Gastroesophageal sphincter (tissue), 4 donors: ENCODE measurements at regions not wholly inside any gene's neighbourhood (a gene's known extent, or its start where the extent isn't known, plus 50 kb on each side); places are given as distances from the start of the nearest gene placed in this dataset.
"Not testable (repeated sequence)": the region's sequence is repeated elsewhere in the genome, so short reads cannot be mapped to it uniquely, and the experiment has no call there.

Experiments
- ATAC-seq: fragments of 150-250 bp; one replicate; pipeline ENCODE4 v1.9.1; 2016; ENCODE audit warnings: mild to moderate bottlenecking, moderate library complexity
- H3K27ac ChIP-seq, 4 donors: fragments of 200-600 bp; sonication (generic) in 3 of 4; 1 replicate in 3 of 4; 2 replicates in 1 of 4; pipeline ENCODE4 v1.5.1; 2016 to 2019
- H3K27me3 ChIP-seq: fragments of 200-600 bp; sonication (generic); one replicate; pipeline ENCODE4 v1.5.1; 2019
- H3K36me3 ChIP-seq, 2 donors: fragments of 200-600 bp; sonication (generic); one replicate each; pipeline ENCODE4 v1.5.1; 2019; ENCODE audit warnings: control low read depth in 1 of 2
- H3K4me1 ChIP-seq, 3 donors: fragments of 200-600 bp; sonication (generic); 1 replicate in 2 of 3; 2 replicates in 1 of 3; pipeline ENCODE4 v1.5.1; 2016 to 2019; ENCODE audit warnings: control low read depth in 2 of 3
- H3K4me3 ChIP-seq, 2 donors: fragments of 200-600 bp; sonication (generic); one replicate each; pipeline ENCODE4 v1.5.1; 2019; ENCODE audit warnings: mild to moderate bottlenecking in 1 of 2, moderate library complexity in 1 of 2
- H3K9me3 ChIP-seq, 3 donors: fragments of 200-600 bp; sonication (generic); one replicate each; pipeline ENCODE4 v1.5.1; 2017 to 2019; ENCODE audit warnings: control low read depth in 2 of 3
- EP300 ChIP-seq: sonication (generic); formaldehyde crosslinking; IDR thresholded peaks from one replicate; pipeline ENCODE4 v1.6.1; 2017; ENCODE audit warnings: antibody characterized with exemption, mild to moderate bottlenecking
- POLR2A ChIP-seq, 2 donors: fragments of 450-650 bp; IDR thresholded peaks; one replicate each; pipeline ENCODE4 v1.6.1; 2017; ENCODE audit warnings: antibody characterized with exemption in 2 of 2, mild to moderate bottlenecking in 2 of 2, moderate library complexity in 1 of 2
- POLR2AphosphoS5 ChIP-seq: sonication (generic); formaldehyde crosslinking; IDR thresholded peaks from one replicate; pipeline ENCODE4 v1.6.1; 2017; ENCODE audit warnings: antibody characterized with exemption
- WGBS, 2 donors: methylation state at CpG; one replicate each; pipeline ENCODE4 v1.1.5; 2018; ENCODE audit warnings: low coverage in 1 of 2; 5-methylcytosine and 5-hydroxymethylcytosine counted together
- TF ChIP-seq, protein P1 (sequence below), 4 experiments: fragments of 200-600 bp in 2 of 4; fragments of 450-650 bp in 2 of 4; sonication (generic) in 1 of 4; IDR thresholded peaks; one replicate each; pipeline ENCODE4 v1.5.1; 2017 to 2019; ENCODE audit warnings: antibody characterized with exemption in 4 of 4, mild to moderate bottlenecking in 2 of 4, moderate library complexity in 2 of 4

DNA sequence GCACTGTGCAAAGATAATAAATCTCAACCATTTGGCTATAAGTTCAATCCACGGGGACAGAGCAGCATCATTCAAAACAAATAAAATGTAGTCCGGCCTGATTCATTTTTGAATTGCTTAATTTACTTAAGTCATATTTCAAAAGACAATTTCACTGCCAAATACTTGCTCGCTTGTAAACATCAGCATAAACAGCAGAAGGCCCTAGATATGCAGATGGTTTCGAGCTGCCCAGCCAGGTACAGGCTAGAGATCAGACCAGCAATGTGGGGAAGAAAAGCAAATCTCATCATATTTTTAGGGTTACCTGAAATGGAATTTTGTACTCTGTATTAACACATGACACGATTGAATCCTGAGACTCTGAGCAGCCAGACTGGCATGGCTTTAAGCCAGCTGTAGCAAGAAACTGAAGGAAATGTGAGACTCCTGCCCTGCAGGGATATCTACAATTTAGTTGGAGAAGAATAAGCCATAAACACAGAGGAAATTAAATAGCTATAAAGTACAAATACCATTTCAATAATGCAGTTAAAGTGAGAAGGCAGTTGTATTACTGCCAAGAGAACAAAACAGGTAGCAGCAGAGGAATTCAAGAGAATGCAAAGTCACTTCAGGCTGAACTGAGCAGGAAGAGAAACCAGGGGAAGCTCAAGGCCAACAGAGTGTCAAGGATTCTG is 440.3 kb downstream of the ETS1 start:
- WGBS, 2 donors, result 35 to 43% methylated on average over 4 to 5 of the region's 5 CpGs
- no peak for ATAC-seq
- no peak overlapping the region for H3K27ac ChIP-seq
- H3K27me3 ChIP-seq, result no peaks in the 10 kb centered on the region
- H3K4me3 ChIP-seq, result no peak overlapping the region
- H3K36me3 ChIP-seq, result no peaks in the 10 kb centered on the region
- H3K9me3 ChIP-seq, result no peaks in the 10 kb centered on the region
- TF ChIP-seq, protein P1, sequence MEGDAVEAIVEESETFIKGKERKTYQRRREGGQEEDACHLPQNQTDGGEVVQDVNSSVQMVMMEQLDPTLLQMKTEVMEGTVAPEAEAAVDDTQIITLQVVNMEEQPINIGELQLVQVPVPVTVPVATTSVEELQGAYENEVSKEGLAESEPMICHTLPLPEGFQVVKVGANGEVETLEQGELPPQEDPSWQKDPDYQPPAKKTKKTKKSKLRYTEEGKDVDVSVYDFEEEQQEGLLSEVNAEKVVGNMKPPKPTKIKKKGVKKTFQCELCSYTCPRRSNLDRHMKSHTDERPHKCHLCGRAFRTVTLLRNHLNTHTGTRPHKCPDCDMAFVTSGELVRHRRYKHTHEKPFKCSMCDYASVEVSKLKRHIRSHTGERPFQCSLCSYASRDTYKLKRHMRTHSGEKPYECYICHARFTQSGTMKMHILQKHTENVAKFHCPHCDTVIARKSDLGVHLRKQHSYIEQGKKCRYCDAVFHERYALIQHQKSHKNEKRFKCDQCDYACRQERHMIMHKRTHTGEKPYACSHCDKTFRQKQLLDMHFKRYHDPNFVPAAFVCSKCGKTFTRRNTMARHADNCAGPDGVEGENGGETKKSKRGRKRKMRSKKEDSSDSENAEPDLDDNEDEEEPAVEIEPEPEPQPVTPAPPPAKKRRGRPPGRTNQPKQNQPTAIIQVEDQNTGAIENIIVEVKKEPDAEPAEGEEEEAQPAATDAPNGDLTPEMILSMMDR (IDR thresholded peaks at IDR 0.05), result no peak
- TF ChIP-seq POLR2AphosphoS5, result no peak
- TF ChIP-seq POLR2A (IDR thresholded peaks at IDR 0.05), result no peak
- TF ChIP-seq EP300, result no peak
- peaks cover 0 to 16% (median 4%) of the 10 kb centered on the region in 3 donors for H3K4me1 ChIP-seq

DNA sequence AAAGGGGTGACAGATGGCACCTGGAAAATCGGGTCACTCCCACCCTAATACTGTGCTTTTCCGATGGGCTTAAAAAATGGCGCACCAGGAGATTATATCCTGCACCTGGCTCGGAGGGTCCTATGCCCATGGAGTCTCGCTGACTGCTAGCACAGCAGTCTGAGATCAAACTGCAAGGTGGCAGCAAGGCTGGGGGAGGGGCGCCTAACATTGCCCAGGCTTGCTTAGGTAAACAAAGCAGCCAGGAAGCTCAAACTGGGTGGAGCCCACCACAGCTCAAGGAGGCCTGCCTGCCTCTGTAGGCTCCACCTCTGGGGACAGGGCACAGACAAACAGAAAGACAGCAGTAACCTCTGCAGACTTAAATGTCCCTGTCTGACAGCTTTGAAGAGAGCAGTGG is 447.1 kb downstream of the ETS1 start:
- not testable (repeated sequence) for H3K27me3 ChIP-seq, H3K4me1 ChIP-seq, H3K4me3 ChIP-seq, H3K27ac ChIP-seq, H3K9me3 ChIP-seq, H3K36me3 ChIP-seq, ATAC-seq
- WGBS, 2 donors, result no CpG with 5 or more reads among the region's 6 CpGs

DNA sequence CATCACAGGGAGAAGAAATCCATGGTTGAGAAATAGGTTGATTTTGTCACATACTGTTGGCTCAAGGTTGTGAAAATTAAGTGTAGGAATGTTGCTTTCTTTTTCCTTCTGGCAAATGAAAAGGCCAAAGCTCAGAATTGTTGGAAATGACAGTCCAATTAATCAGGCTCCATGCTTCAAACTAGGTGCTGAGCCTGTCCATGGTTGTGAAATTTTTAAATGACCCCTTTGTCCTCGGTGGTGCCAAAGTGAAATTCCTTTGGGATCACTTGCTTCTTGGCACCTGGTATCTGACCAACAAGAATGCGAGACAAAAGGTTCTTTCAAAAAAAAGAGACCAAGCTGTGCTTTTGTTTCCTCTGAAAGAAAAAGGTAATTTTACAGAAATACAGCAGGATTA is 451.9 kb downstream of the ETS1 start:
- Histone ChIP-seq H3K27me3 (no peaks in the 10 kb centered on the region), H3K4me1 (no peaks in the 10 kb centered on the region), H3K36me3 (no peaks in the 10 kb centered on the region), H3K4me3 (no peak overlapping the region), H3K27ac (no peak overlapping the region), H3K9me3 (peaks cover 0 to 10% (median 0%) of the 10 kb centered on the region in 3 donors)
- no peak for ATAC-seq
- WGBS, 2 donors, result 67% methylated on average over 2 of the region's 2 CpGs; no CpG with 5 or more reads in 1 of the 2 donors
- no peak for TF ChIP-seq POLR2A (IDR thresholded peaks at IDR 0.05)
- no peak for TF ChIP-seq POLR2AphosphoS5
- TF ChIP-seq, protein P1 (IDR thresholded peaks at IDR 0.05), result no peak
- no peak for TF ChIP-seq EP300

DNA sequence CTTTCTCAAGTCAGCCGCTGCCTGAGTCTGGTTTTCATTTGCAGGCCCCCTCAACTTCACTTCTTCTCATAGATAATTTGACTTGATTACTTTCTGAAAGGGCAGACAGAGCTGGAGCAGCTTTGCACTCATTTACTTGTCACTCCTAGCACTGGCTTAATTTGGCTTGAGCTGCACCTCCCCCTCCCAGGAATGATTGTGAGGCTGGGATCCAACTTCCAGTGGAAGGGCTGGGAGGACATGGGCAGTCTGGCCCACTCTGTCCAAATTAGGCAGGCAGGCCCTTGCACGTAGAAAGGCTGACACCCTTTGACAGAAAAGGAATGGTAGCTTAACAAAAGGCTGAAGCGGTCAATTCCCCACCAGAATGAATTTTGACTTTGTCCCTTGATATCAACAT is 453.9 kb downstream of the ETS1 start:
- no peak for ATAC-seq
- Histone ChIP-seq H3K27ac (no peak overlapping the region), H3K4me1 (no peaks in the 10 kb centered on the region), H3K36me3 (no peaks in the 10 kb centered on the region), H3K4me3 (no peak overlapping the region), H3K9me3 (no peaks in the 10 kb centered on the region), H3K27me3 (no peaks in the 10 kb centered on the region)
- 44 to 70% methylated on average over 2 to 3 of the region's 3 CpGs for WGBS, 2 donors
- TF ChIP-seq EP300 (no peak), POLR2A (IDR thresholded peaks at IDR 0.05) (no peak), POLR2AphosphoS5 (no peak)
- TF ChIP-seq, protein P1 (IDR thresholded peaks at IDR 0.05), result no peak

DNA sequence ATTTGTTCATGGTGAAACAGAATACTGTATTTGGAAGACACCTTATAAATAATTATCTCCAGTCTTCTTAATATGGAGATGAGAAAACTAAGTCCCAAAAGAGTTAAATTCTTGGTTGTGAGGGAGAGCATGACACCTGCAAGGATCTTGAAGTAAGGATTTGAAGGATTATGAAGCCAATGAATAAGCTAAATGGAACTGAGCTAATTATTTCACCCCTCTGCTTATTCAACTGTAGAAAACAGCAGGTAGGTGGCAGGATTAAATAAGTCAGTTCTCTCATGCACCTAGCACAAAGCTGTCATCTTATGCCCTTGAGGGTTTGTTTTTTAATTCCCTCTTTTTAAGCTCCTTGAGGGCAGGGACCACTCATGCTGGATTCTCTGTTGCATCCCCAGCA is 457.3 kb downstream of the ETS1 start:
- no peaks in the 10 kb centered on the region for H3K9me3 ChIP-seq
- no peaks in the 10 kb centered on the region for H3K4me1 ChIP-seq
- no peak for TF ChIP-seq EP300
- TF ChIP-seq, protein P1 (IDR thresholded peaks at IDR 0.05), result no peak
- no peak for TF ChIP-seq POLR2A (IDR thresholded peaks at IDR 0.05)
- no peak for TF ChIP-seq POLR2AphosphoS5
- ATAC-seq, result no peak
- no peak overlapping the region for H3K4me3 ChIP-seq
- H3K27me3 ChIP-seq, result no peaks in the 10 kb centered on the region
- H3K36me3 ChIP-seq, result no peaks in the 10 kb centered on the region
- H3K27ac ChIP-seq, result no peak overlapping the region
